ENCODE measurements at regions not wholly inside any gene's neighbourhood (a gene's known extent, or its start where the extent isn't known, plus 50 kb on each side); places are given as distances from the start of the nearest gene placed in this dataset.

- ChIA-PET CTCF (interaction anchor here (0.5 to 1.7 kb wide), 3 partner anchors 16 to 466 kb away, joined by 3 to 5 read pairs (median 4); no protein-coding TSS in a partner anchor), RAD21 (ENCODE audit: unreplicated experiment) (no interaction called here), POLR2A (no interaction called here), SMC1A (ENCODE audit: uncharacterized antibody, unreplicated experiment) (interaction anchor here (0.8 to 1.6 kb wide), 2 partner anchors 11 to 217 kb away, joined by 3 read pairs; no protein-coding TSS in a partner anchor)
- in situ Hi-C loops (cut with MboI), result no loop called here
- no peaks in the 10 kb centered on the region for H3K79me2 ChIP-seq (ENCODE audit: control insufficient read depth, insufficient read depth, low read length)
- no peak overlapping the region for H3K9ac ChIP-seq (ENCODE audit: control insufficient read depth, insufficient read depth, low read length)
- intact Hi-C loops (cut with micrococcal nuclease; ENCODE audit: unreplicated experiment), result no loop called here
- ATAC-seq (no peak), DNase-seq (ENCODE audit: low read depth, low spot score) (no peak), FAIRE-seq (peak; percentile 23)
- H3K27ac ChIP-seq (ENCODE audit: control insufficient read depth, insufficient read depth), result no peak overlapping the region
- 38% methylated on average over 1 of the region's 1 CpG for WGBS (ENCODE audit: insufficient coverage, insufficient replicate concordance, low lambda C conversion rate, missing lambda C conversion rate)
- no peaks in the 10 kb centered on the region for H3K36me3 ChIP-seq (ENCODE audit: control insufficient read depth in 2 of 2, insufficient read depth in 2 of 2, low read length in 1 of 2)
- no peaks in the 10 kb centered on the region for H3K4me1 ChIP-seq (ENCODE audit: control insufficient read depth, insufficient read depth, low read length)
- no TSS peak for BruUV-seq (replicated peaks)
- no peak overlapping the region for H2AFZ ChIP-seq (ENCODE audit: control insufficient read depth, low read depth, low read length)
- no peaks in the 10 kb centered on the region; the same call in 2 of the 3 replicates for H3K9me3 ChIP-seq (replicated peaks; ENCODE audit: control insufficient read depth, insufficient read depth, low read length)
- no peak overlapping the region for H3K4me3 ChIP-seq
- no peak for TF ChIP-seq RCOR1 (conservative IDR thresholded peaks at IDR 0.05; ENCODE audit: low read depth, low read length)
- TF ChIP-seq WRNIP1 (IDR thresholded peaks at IDR 0.05; ENCODE audit: borderline replicate concordance, low read depth, low read length), result no peak
- no peak for TF ChIP-seq SRF (IDR thresholded peaks at IDR 0.05; ENCODE audit: low read depth in 2 of 2, low read length in 2 of 2)
- TF ChIP-seq, protein P1, sequence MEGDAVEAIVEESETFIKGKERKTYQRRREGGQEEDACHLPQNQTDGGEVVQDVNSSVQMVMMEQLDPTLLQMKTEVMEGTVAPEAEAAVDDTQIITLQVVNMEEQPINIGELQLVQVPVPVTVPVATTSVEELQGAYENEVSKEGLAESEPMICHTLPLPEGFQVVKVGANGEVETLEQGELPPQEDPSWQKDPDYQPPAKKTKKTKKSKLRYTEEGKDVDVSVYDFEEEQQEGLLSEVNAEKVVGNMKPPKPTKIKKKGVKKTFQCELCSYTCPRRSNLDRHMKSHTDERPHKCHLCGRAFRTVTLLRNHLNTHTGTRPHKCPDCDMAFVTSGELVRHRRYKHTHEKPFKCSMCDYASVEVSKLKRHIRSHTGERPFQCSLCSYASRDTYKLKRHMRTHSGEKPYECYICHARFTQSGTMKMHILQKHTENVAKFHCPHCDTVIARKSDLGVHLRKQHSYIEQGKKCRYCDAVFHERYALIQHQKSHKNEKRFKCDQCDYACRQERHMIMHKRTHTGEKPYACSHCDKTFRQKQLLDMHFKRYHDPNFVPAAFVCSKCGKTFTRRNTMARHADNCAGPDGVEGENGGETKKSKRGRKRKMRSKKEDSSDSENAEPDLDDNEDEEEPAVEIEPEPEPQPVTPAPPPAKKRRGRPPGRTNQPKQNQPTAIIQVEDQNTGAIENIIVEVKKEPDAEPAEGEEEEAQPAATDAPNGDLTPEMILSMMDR (IDR thresholded peaks at IDR 0.05 in 2 of 3, conservative IDR thresholded peaks at IDR 0.05 in 1 of 3; ENCODE audit: control insufficient read depth in 2 of 3, extremely low read depth in 1 of 3, insufficient read depth in 1 of 3, low read depth in 3 of 3, low read length in 3 of 3), result no peak
- no peak for TF ChIP-seq YY1 (IDR thresholded peaks at IDR 0.05; ENCODE audit: low read depth, low read length)
- no peak for TF ChIP-seq ZNF274 (IDR thresholded peaks at IDR 0.05; ENCODE audit: insufficient read depth, insufficient read length)
- TF ChIP-seq SP1 (IDR thresholded peaks at IDR 0.05; ENCODE audit: low read depth, low read length), result no peak
- no peak overlapping the region for H3K4me2 ChIP-seq (ENCODE audit: control insufficient read depth, insufficient read depth)
- no peaks in the 10 kb centered on the region for H3K27me3 ChIP-seq (replicated peaks in 1 of 2; ENCODE audit: control insufficient read depth in 2 of 2, insufficient read depth in 2 of 2, low read length in 1 of 2)
- H4K20me1 ChIP-seq (ENCODE audit: control insufficient read depth, insufficient read depth), result no peaks in the 10 kb centered on the region
Observed at GRCh38 chr2:62558743-62559142, 52.7 kb upstream of the TMEM17 start.

Data from GM12878 (cell line).